ENCODE measurements at regions not wholly inside any gene's neighbourhood (a gene's known extent, or its start where the extent isn't known, plus 50 kb on each side); places are given as distances from the start of the nearest gene placed in this dataset.
"Not testable (repeated sequence)": the region's sequence is repeated elsewhere in the genome, so short reads cannot be mapped to it uniquely, and the experiment has no call there.

DNA sequence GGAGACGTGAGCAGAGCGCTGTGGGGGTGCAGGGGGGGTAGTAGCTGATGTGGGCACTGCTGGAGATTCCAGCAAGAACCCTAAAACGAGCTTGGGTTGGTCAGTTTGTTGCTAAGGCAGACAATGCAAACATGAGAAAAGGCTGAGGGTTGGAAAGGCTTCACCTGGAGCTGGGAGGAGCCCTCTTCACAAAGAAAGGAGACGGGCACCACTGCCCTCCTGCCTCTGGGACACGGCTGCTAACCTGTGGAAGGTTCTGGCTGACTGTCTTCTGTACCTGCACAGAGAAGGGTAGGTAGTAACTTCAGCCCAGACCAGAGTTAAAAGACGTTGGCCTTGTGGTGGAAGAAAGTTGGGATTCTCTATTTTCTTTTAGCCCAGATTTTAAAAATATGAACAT is 108.7 kb downstream of the SUCLA2 start:
- no peak for DNase-seq

DNA sequence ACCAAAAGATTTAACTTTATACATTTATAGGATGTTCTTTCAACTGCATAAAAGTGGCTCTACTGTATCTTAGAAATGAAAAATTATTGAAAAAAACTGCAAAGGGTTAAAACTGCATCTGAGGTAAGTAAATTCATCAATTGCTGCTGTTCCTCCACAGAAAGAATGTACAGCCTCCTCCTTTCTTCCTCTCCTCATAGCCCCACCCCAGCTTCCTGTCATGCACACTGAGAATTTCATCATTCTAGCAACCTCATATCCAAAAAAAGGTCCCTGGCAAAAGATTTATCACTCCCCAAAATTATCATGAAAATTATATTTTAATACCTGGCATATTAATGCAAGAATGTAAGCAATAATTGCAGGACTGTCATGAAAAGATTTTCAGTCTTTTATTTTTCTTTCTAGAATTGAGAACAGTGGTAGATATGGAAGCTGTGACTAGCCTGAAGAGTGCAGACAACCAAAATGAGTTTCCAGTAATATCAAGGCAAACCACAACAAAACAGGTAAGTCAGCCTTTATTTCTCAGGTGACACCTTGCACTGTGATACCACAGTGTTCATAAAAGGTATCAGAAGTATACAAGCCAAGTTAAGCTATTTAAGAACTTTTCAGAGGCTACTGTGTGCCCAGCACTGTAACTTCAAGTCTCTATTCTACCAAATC is 110.8 kb downstream of the SUCLA2 start:
- DNase-seq: no peak

DNA sequence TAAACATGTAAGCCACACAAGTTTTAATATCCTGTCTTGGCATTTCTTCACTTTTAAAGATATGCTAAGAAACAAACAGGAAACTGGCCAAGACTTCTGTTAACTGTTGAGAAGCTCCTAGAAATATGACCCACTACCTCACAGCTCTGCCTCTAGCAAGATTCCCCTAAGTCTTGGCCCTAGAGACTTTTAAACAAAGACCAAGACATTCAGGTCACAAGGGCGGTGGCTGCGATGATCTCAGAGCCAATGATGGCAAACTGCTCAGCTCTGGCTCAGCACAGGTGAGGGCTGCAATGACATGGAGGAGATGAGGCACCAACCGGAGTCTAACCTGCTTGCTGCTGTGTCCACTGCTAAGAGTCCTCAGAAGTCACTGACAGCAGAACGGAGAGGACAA is 114.8 kb downstream of the SUCLA2 start:
- DNase-seq: no peak

DNA sequence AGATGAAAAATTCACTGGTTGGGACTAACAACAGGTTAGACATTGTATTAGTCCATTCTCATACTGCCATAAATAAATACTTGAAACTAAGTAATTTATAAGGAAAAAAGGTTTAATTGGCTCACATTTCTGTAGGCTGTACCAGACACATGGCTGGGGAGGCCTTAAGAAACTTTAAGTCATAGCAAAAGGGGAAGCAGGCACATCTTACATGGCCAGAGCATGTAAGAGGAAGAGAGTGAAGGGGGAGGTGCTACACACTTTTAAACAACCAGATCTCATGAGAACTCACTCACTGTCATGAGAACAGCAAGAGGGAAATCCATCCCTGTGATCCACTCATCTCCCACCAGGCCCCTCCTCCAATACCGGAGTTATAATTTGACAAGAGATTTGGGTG is 125.9 kb downstream of the SUCLA2 start:
- no peak for DNase-seq

DNA sequence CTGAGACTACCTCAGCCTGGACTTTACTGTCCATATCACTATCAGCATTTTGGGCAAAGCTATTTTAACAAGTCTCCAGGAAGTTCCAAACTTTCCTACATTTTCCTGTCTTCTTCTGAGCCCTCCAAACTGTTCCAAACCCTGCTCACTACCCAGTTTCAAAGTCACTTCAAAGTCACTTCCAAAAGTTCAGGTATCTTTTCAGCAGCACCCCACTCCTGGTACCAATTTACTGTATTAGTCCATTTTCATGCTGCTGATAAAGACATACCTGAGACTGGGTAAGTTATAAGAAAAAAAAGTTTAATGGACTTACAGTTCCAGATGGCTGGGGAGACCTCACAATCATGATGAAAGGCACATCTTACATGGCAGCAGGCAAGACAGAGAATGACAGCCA is 127.1 kb downstream of the SUCLA2 start:
- not testable (repeated sequence) for DNase-seq

DNA sequence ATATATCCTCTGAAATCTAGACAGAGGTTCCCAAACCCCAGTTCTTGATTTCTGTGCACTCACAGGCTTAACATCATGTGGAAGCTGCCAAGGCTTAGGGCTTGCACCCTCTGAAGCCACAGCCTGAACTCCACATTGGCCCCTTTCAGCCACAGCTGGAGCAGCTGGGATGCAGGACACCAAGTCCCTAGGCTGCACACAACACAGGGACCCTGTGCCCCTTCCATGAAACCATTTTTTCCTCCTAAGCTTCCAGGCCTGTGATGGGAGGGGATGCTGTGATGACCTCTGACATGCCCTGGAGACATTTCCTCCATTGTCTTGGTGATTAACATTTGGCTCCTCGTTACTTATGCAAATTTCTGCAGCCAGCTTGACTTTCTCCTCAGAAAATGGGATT is 127.8 kb downstream of the SUCLA2 start:
- DNase-seq: not testable (repeated sequence)

GRCh38 chr13:47869776-47870175 is 131.3 kb downstream of the SUCLA2 start:
- no peak for DNase-seq

GRCh38 chr13:47865883-47866282 is 135.2 kb downstream of the SUCLA2 start:
- no peak for DNase-seq

- no peak for DNase-seq
Observed at GRCh38 chr13:47862841-47863240, 138.2 kb downstream of the SUCLA2 start.

GRCh38 chr13:47859165-47859564 is 141.9 kb downstream of the SUCLA2 start:
- no peak for DNase-seq

DNA sequence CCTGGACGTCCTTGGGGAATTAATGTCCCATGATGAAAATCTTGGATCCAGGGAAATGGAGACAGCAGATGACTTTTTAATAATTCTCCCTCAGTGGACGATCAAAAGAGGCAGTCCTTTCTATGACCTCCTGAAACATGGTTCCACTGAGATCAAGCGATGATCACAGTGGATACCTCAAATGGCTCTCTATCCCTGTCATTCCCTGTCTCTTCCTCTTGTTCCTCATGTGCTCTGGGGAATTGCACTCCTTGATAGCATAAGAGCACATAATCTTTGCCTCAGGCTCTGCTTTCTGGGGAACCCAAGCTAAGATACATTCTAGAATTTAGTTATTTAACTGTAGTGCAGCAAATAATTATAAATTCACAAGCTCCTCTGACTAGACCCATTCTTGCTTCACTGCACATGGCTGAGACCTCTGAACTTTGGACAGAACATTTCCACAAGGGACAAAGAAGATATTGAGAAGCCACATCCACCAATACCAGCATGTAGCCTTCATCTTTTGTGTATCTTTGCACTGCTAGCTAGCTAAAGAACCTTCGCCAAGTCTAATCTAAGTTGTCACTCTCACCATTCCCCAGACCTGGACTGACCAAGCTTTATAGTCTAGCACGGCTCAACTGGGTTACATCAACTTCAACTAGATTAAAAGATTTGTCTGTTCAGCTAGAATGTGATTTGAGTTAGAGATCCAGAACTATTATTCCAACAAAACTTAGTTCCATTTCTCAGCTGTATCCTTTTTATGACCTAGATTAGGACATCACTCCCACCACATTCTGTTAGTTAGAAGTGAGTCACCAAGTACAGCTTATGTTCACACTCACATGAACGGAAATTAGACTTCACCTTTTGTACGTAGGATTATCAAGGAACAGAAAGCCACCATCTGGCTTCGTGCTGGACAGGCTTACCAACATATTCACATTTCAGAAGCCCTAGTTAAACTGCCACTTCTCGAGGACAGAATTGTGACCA is 142.7 kb downstream of the SUCLA2 start:
- DNase-seq: no peak

GRCh38 chr13:47853236-47853635 is 147.8 kb downstream of the SUCLA2 start:
- DNase-seq: no peak

- DNase-seq: no peak
Observed at GRCh38 chr13:47846886-47847285, 154.2 kb downstream of the SUCLA2 start.

GRCh38 chr13:47845981-47846380 is 155.1 kb downstream of the SUCLA2 start:
- DNase-seq: no peak

- no peak for DNase-seq
Observed at GRCh38 chr13:47843005-47843404, 158.1 kb downstream of the SUCLA2 start.

DNA sequence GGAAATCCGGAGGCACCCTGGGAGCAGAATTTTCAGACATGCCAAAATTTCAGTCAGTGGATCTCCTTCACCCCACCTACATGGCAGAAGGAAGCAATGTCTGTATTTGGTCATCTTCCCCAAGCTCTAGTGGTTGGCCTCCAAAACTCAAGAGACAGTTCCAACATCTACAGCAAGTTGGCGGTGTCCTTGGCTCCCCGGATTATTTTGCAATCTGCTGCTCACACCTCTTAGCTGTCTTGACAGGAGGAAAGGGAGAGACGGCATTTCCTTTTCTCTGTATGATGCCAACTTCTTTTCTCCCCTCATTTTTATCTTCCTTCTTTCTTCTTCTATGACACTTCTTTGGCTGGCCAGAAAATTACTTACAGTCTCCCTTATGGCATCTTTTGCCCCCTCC is 159.9 kb downstream of the SUCLA2 start:
- DNase-seq: no peak

DNA sequence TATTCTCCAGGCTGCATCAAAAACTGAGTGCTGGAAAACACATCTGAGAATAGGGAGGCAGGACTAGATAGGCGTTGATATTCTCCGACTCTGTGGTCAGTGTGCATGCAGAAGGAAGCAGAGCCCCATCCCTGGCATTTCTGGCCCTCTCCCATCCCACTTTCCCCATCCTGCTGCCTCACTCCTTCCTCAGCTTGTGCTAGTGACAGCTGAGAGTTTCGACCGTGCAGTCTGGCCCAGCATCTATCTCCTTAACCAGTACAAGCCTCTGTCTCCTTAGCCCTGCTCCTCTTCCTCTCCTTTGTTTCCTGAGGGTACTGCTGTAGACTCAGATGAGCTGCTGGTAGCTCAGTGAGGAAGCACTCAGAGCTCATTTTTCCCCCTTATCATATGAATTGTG is 163.2 kb downstream of the SUCLA2 start:
- DNase-seq: no peak

DNA sequence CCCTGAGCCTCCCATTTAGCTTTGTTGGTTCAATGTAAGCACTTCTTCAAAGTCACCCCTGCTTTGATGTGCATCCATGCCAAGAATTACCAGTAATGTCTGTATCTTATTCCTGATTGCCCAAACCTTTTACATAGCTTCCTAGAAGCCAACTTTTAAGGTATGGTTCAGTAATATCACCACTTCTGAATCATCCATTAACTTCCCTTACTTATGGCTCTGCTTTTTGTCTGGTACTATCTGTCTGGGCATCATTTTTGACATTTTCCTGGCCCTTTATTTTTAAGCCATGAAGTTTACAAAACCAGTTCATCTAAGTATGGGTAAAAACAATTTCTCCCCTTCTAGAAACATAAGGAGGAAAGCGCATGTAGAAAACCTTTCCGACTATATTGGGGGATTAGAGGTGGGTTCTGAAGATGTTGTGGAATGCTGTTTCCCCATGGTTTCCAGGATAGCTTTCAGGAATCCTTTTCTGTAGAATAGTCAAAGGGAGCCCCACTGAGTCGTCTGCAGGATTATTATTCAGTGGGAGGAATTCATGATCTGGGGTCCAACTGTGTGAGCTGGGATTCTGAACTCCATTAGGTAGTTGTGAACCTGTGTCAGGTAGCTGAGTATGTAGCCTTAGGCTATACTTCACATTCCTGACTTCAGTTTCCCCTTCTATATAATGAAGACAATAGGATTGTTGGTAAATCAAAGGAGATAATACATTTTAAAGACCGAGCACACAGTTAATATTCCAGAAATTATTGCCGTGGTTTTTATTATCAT is 163.8 kb downstream of the SUCLA2 start:
- DNase-seq: no peak

DNA sequence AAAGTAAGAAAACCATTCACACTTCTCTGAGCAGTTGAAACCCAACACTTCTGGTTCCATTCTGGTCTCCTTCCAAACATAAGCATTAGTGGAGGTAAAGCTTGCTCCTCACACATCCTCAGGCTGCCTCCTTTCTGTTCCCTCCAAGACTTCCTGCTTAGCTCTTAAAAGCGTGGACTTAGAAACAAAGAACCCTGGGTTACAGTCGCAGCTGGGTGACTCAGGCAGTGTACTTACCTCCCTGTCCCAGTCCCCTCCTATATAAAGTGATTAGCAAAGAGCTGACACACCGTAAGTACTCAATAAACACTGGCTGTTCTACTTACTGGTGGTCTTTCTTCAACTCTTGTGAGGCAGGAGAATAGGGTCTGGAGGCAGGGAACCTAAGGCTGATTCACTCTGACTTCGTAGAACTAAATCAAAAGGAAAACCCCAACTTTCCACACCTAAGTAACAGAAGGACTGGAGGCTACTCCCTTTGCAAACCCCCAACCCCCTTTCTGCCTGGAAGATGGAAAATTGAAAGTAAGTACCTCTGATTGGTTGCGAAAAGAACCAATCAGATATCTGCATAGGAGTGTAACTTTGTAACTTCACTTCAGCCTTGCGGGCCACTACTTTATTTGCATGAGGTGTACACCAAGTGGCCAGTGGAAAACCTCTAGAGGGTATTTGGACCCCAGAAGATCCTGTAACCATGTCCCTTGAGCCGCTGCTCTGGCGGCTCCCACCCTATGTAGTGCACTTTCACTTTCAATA is 165.4 kb downstream of the SUCLA2 start:
- DNase-seq: no peak

DNA sequence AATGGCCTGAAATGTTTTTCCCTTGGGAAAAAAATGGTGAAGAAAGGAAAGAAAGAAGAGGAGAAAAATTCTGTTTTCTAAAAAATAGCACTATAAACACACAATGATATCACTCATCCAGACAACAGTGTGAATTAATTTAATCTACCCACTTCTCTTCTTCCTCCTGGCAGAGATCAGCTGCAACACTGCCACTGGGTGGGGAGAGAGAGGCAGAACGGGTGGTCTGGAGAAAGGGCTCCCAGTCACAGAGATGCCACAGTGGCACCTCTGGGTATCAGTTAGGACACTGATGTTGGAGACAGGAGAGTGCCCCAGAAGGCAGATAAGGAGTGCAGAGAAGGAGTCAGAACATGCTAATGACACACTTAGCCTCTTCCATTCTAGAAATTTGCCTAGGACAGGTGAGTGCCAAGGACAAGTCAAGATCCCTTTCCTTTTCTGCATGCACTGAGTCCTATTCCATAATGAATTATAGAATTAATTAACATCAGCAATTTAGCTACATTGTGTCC is 168.6 kb downstream of the SUCLA2 start:
- no peak for DNase-seq

GRCh38 chr13:47831265-47831664 is 169.8 kb downstream of the SUCLA2 start:
- no peak for DNase-seq

DNA sequence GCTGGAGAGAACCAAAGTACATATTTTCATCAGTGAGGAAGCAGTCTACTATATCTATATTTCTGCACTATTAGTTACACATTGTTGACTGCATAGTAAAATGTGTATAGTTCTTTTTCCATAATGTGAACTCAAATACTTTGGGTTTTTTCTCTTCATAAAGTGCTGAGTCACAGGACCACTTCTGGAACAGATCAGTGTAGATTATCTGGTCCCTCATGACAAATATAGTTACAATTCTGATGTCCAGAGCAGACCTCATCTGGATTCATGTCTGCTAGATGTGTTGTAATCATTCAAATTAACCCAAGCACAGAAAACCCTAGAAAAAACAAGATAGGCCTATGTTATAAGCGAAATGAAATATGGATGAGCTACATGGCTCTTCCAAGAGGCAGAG is 171.4 kb downstream of the SUCLA2 start:
- no peak for DNase-seq

All from femur (tissue), 1 donor.